HepG2 (cell line): ENCODE measurements at regions not wholly inside any gene's neighbourhood (a gene's known extent, or its start where the extent isn't known, plus 50 kb on each side); places are given as distances from the start of the nearest gene placed in this dataset.

ENCODE experiments used
- ATAC-seq: fragments of 200-7000 bp; cut with Tn5 transposase; 3 replicates; pipeline ENCODE4 v1.9.1; 2020; ENCODE audit warnings: mild to moderate bottlenecking, moderate library complexity
- BruUV-seq: library from RNA; stranded (reverse); fragments of 400-500 nt; replicated peaks from 2 replicates; lab custom pipeline; 2021; lab: Mats Ljungman, UMichigan
- CTCF ChIA-PET: fragments of 300-600 bp; formaldehyde crosslinking; extraction: SDS; loops from one replicate; lab custom pipeline; 2021; ENCODE audit warnings: low total read pairs, inconsistent platforms, low intra/inter-chr PET ratio; lab: Yijun Ruan, JAX
- POLR2A ChIA-PET: fragments of 350-600 bp; sonication (Branson Sonifier 250); formaldehyde crosslinking; loops from one replicate; lab custom pipeline; 2020; ENCODE audit warnings: antibody characterized with exemption, inconsistent platforms; lab: Yijun Ruan, JAX
- DNase-seq: peaks from one replicate; pipeline ENCODE4 v3.0.0-alpha.2; 2015; ENCODE audit warnings: low spot score
- FAIRE-seq: peaks from 3 replicates; lab custom pipeline; 2011; peaks lifted over from hg19 to GRCh38; lab: Jason Lieb, UNC
- H2AFZ ChIP-seq: one replicate; pipeline ENCODE4 v1.6.1; 2011; ENCODE audit warnings: low read length, inconsistent platforms
- H3K27ac ChIP-seq: fragments of 300-600 bp; 3 replicates; pipeline ENCODE4 v1.8.0; 2011; ENCODE audit warnings: mixed run types, mild to moderate bottlenecking, mixed read lengths, low read length, inconsistent platforms; ENCODE audit not compliant: insufficient read depth; ENCODE audit errors: extremely low read length
- H3K27me3 ChIP-seq, 2 experiments: fragments of 200-600 bp in 1 of 2; 2 replicates in 1 of 2; 3 replicates in 1 of 2; pipeline versions ENCODE4 v1.6.0 to v1.8.0; 2011; ENCODE audit warnings: low read length in 2 of 2, mild to moderate bottlenecking in 2 of 2, moderate library complexity in 2 of 2, inconsistent platforms in 1 of 2; ENCODE audit not compliant: insufficient read depth in 2 of 2, control insufficient read depth in 1 of 2
- H3K36me3 ChIP-seq, 2 experiments: fragments of 200-600 bp in 1 of 2; replicated peaks in 1 of 2; 2 replicates in 1 of 2; 3 replicates in 1 of 2; pipeline versions ENCODE4 v1.5.1 to v1.8.0; 2011; ENCODE audit warnings: low read length in 2 of 2, inconsistent platforms in 1 of 2; ENCODE audit not compliant: insufficient read depth in 2 of 2, control insufficient read depth in 1 of 2
- H3K4me1 ChIP-seq: 2 replicates; pipeline ENCODE4 v1.5.1; 2012; ENCODE audit warnings: low read length, inconsistent platforms; ENCODE audit not compliant: insufficient read depth
- H3K4me2 ChIP-seq: 2 replicates; pipeline ENCODE4 v1.6.0; 2011; ENCODE audit warnings: low read depth, low read length, inconsistent platforms
- H3K4me3 ChIP-seq, 3 experiments: fragments of 200-600 bp in 1 of 3; sonication (generic), shearing (Covaris generic) in 1 of 3; replicated peaks in 1 of 3; 2 replicates each; pipeline ENCODE4 v1.5.1; 2011 to 2016; ENCODE audit warnings: low read length in 3 of 3, inconsistent platforms in 2 of 3, low read depth in 2 of 3, mild to moderate bottlenecking in 2 of 3, control low read depth in 1 of 3, mixed read lengths in 1 of 3; ENCODE audit not compliant: insufficient read depth in 1 of 3
- H3K79me2 ChIP-seq: one replicate; pipeline ENCODE4 v1.6.1; 2011; ENCODE audit warnings: low read length, inconsistent platforms; ENCODE audit not compliant: insufficient read depth
- H3K9ac ChIP-seq: 2 replicates; pipeline ENCODE4 v1.6.0; 2011; ENCODE audit warnings: mild to moderate bottlenecking, low read depth, low read length, inconsistent platforms; ENCODE audit not compliant: insufficient read depth
- H3K9me3 ChIP-seq: 2 replicates; pipeline ENCODE4 v1.5.1; 2012; ENCODE audit warnings: mild to moderate bottlenecking, low read length
- H4K20me1 ChIP-seq: 2 replicates; pipeline ENCODE4 v1.6.0; 2011; ENCODE audit warnings: inconsistent platforms, mild to moderate bottlenecking, low read length, moderate library complexity; ENCODE audit not compliant: insufficient read depth
- ELF4 ChIP-seq: sonication (generic); formaldehyde crosslinking; IDR thresholded peaks from 2 replicates; pipeline ENCODE4 v1.5.0; 2020; ENCODE audit warnings: missing genetic modification reagents, mild to moderate bottlenecking, moderate library complexity, borderline replicate concordance
- GLI4 ChIP-seq: sonication (generic); formaldehyde crosslinking; IDR thresholded peaks from 2 replicates; pipeline ENCODE4 v1.5.1; 2020; ENCODE audit warnings: missing genetic modification reagents, mild to moderate bottlenecking, moderate library complexity, borderline replicate concordance
- PAF1 ChIP-seq: IDR thresholded peaks from 2 replicates; pipeline ENCODE4 v1.6.1; 2016; ENCODE audit warnings: missing genetic modification reagents, missing compliant biosample characterization
- PHF8 ChIP-seq: sonication (generic); formaldehyde crosslinking; IDR thresholded peaks from 2 replicates; pipeline ENCODE4 v1.5.0; 2020; ENCODE audit warnings: missing genetic modification reagents
- PRDM10 ChIP-seq: sonication (generic); formaldehyde crosslinking; IDR thresholded peaks from 2 replicates; pipeline ENCODE4 v1.4.0; 2020; ENCODE audit warnings: low read depth, missing genetic modification reagents
- RAD51 ChIP-seq: fragments of 450-650 bp; IDR thresholded peaks from 2 replicates; pipeline ENCODE4 v1.6.1; 2016; ENCODE audit warnings: borderline replicate concordance
- ZNF276 ChIP-seq: sonication (generic); formaldehyde crosslinking; IDR thresholded peaks from 2 replicates; pipeline ENCODE4 v1.4.0; 2020; ENCODE audit warnings: mild to moderate bottlenecking, low read depth, missing genetic modification reagents
- whole genome bisulfite sequencing: methylation state at CpG from one replicate; pipeline ENCODE4 v1.1.6; 2017; ENCODE audit warnings: low lambda C conversion rate; 5-methylcytosine and 5-hydroxymethylcytosine counted together
- in situ Hi-C: cut with HindIII; loops from 2 replicates; pipeline ENCODE4 v1.10.0; 2017; ENCODE audit warnings: low pct_unique_long_range_greater_than_20kb; ENCODE audit not compliant: extremely low pct_ligation_motif_present
- intact Hi-C: fragments of 100-400 bp; cut with micrococcal nuclease; formaldehyde crosslinking; loops from one replicate; pipeline ENCODE4 v1.10.0; 2022; ENCODE audit not compliant: unreplicated experiment

GRCh38 chr12:20213723-20214625 lies 154.4 kb upstream of the PDE3A start:
- ChIA-PET POLR2A (no interaction called here), CTCF (no interaction called here)
- no peak overlapping the region for H2AFZ ChIP-seq
- H3K4me1 ChIP-seq, result no peaks in the 10 kb centered on the region
- intact Hi-C loops (no loop called here), in situ Hi-C loops (no loop called here)
- DNase-seq (no peak), FAIRE-seq (no peak), ATAC-seq (no peak)
- H3K27ac ChIP-seq, result no peak overlapping the region
- 36% methylated on average over 7 of the region's 7 CpGs for WGBS
- H3K4me3 ChIP-seq, result no peak overlapping the region
- H3K9me3 ChIP-seq, result no peaks in the 10 kb centered on the region
- H3K79me2 ChIP-seq, result no peaks in the 10 kb centered on the region
- H3K4me2 ChIP-seq, result no peak overlapping the region
- H3K36me3 ChIP-seq, result no peaks in the 10 kb centered on the region
- no peaks in the 10 kb centered on the region for H3K27me3 ChIP-seq
- H3K9ac ChIP-seq, result no peak overlapping the region
- H4K20me1 ChIP-seq, result no peaks in the 10 kb centered on the region
- no TSS peak for BruUV-seq
- TF ChIP-seq PHF8 (no peak), ZNF276 (CRISPR knock-in tag) (no peak), GLI4 (CRISPR knock-in tag) (no peak), ELF4 (CRISPR knock-in tag) (no peak), RAD51 (peak; percentile 45; the same call in 1 of the 2 replicates), PRDM10 (CRISPR knock-in tag) (no peak), PAF1 (no peak)
